GM21737 (cell line): ENCODE measurements at regions not wholly inside any gene's neighbourhood (a gene's known extent, or its start where the extent isn't known, plus 50 kb on each side); places are given as distances from the start of the nearest gene placed in this dataset.

Experiments
- ATAC-seq: cut with Tn5 transposase; IDR thresholded peaks from one replicate; pipeline ENCODE4 v1.9.1; 2021; ENCODE audit warnings: mild to moderate bottlenecking, moderate library complexity; ENCODE audit not compliant: unreplicated experiment

- ATAC-seq: no peak
Observed at GRCh38 chr2:122366969-122367645, 611.7 kb downstream of the TSN start.

GRCh38 chr2:122367646-122368010, 612.2 kb downstream of the TSN start:
- no peak for ATAC-seq

- no peak for ATAC-seq
Observed at GRCh38 chr2:122368576-122369243, 613.3 kb downstream of the TSN start.

- no peak for ATAC-seq
Observed at GRCh38 chr2:122378521-122378920, 623.1 kb downstream of the TSN start.

GRCh38 chr2:122384768-122385333, 629.4 kb downstream of the TSN start:
- no peak for ATAC-seq

GRCh38 chr2:122388208-122388607, 632.8 kb downstream of the TSN start:
- no peak for ATAC-seq

- ATAC-seq: no peak
Observed at GRCh38 chr2:122389694-122390093, 634.2 kb downstream of the TSN start.

GRCh38 chr2:122390406-122390805, 635.0 kb downstream of the TSN start:
- ATAC-seq: no peak

GRCh38 chr2:122391726-122392125, 636.3 kb downstream of the TSN start:
- ATAC-seq: no peak

- no peak for ATAC-seq
Observed at GRCh38 chr2:122395687-122396086, 640.2 kb downstream of the TSN start.

GRCh38 chr2:122411231-122411630, 655.8 kb downstream of the TSN start:
- no peak for ATAC-seq

- no peak for ATAC-seq
Observed at GRCh38 chr2:122412360-122412759, 656.9 kb downstream of the TSN start.

- ATAC-seq: no peak
Observed at GRCh38 chr2:122414902-122415301, 659.5 kb downstream of the TSN start.

- ATAC-seq: no peak
Observed at GRCh38 chr2:122417114-122417513, 661.7 kb downstream of the TSN start.

- ATAC-seq: no peak
Observed at GRCh38 chr2:122421775-122422174, 666.3 kb downstream of the TSN start.

GRCh38 chr2:122422384-122422991, 667.0 kb downstream of the TSN start:
- no peak for ATAC-seq

GRCh38 chr2:122423934-122424333, 668.5 kb downstream of the TSN start:
- no peak for ATAC-seq

- no peak for ATAC-seq
Observed at GRCh38 chr2:122433123-122433754, 677.8 kb downstream of the TSN start.

GRCh38 chr2:122445003-122445402, 689.6 kb downstream of the TSN start:
- ATAC-seq: no peak

- no peak for ATAC-seq
Observed at GRCh38 chr2:122446761-122447160, 691.3 kb downstream of the TSN start.

GRCh38 chr2:122447237-122447636, 691.8 kb downstream of the TSN start:
- ATAC-seq: no peak

GRCh38 chr2:122451040-122451439, 695.6 kb downstream of the TSN start:
- ATAC-seq: no peak
